Fibroblast of mammary gland (primary cell): ENCODE measurements at regions not wholly inside any gene's neighbourhood (a gene's known extent, or its start where the extent isn't known, plus 50 kb on each side); places are given as distances from the start of the nearest gene placed in this dataset.

Source experiments
- DNase-seq: peaks from one replicate; pipeline ENCODE4 v3.0.0-alpha.2; 2010; ENCODE audit warnings: low read depth
- H3K4me3 ChIP-seq: 2 replicates; pipeline ENCODE4 v1.5.1; 2011; ENCODE audit warnings: low read depth, mild to moderate bottlenecking, low read length, moderate library complexity; ENCODE audit not compliant: control insufficient read depth
- TF ChIP-seq, protein P1 (sequence below): conservative IDR thresholded peaks from 2 replicates; pipeline ENCODE4 v1.5.1; 2011; ENCODE audit warnings: low read depth, low read length, inconsistent platforms; ENCODE audit not compliant: control insufficient read depth, insufficient read depth

DNA sequence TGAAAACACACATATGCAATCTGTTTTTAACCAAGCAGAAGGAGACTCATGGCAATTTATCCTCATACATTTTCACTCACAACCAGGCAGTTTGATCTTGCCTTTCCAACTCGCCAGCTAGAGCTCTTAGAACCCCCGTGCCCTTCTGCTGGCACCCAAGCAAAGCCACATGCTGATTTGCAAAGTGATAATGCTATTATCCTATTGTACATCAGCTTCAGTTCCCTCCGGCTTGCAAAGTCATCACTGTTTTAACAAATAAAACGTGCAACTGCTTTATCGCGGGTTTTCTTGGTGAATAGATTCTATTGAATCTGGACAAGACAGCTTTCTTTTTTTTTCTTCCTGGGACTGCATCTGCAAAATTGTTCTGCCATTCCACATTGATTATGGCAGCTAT, 314.6 kb downstream of the LNPK start:
- TF ChIP-seq, protein P1, sequence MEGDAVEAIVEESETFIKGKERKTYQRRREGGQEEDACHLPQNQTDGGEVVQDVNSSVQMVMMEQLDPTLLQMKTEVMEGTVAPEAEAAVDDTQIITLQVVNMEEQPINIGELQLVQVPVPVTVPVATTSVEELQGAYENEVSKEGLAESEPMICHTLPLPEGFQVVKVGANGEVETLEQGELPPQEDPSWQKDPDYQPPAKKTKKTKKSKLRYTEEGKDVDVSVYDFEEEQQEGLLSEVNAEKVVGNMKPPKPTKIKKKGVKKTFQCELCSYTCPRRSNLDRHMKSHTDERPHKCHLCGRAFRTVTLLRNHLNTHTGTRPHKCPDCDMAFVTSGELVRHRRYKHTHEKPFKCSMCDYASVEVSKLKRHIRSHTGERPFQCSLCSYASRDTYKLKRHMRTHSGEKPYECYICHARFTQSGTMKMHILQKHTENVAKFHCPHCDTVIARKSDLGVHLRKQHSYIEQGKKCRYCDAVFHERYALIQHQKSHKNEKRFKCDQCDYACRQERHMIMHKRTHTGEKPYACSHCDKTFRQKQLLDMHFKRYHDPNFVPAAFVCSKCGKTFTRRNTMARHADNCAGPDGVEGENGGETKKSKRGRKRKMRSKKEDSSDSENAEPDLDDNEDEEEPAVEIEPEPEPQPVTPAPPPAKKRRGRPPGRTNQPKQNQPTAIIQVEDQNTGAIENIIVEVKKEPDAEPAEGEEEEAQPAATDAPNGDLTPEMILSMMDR: no peak
- no peak for DNase-seq
- H3K4me3 ChIP-seq: no peak overlapping the region

DNA sequence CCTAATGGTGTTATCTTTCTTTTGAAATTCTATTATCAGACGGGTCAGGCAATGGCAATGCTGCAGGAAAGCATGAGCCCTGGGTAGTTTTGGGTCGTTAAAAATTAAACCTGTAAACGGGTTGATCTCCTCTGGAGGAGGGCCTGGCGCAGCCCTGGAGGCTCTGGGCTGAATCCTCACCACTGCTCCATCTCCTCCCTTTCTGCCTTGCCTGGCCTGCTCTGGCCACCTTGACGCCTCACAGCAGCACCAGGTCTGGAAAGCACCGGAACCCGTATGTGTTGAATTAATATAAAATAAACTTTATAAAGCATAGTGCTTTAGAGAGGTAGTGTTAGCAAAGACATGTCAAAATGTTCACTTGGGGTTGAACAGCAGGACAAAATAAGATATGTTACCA, 316.1 kb downstream of the LNPK start:
- no peak for DNase-seq
- H3K4me3 ChIP-seq: no peak overlapping the region
- TF ChIP-seq, protein P1: no peak

DNA sequence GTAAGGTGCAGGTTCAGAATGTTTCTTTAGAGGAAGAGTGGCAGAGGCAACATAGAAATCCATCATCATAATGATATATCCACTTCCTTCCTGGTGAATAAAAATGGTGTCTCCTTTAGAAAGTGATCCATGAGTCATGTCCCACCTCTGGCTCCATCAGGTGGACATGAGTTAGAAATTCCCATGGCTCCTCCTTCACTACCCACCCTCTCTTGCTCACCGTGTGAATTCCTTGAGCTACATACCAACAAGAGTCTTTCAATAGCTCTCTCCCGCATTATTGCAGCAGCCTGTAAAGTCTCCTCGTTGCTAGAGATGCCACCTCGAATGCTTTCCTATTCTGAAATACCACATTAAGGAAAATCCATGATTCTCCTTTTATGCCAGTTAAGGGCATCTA, 317.6 kb downstream of the LNPK start:
- TF ChIP-seq, protein P1: no peak
- H3K4me3 ChIP-seq: no peak overlapping the region
- no peak for DNase-seq

DNA sequence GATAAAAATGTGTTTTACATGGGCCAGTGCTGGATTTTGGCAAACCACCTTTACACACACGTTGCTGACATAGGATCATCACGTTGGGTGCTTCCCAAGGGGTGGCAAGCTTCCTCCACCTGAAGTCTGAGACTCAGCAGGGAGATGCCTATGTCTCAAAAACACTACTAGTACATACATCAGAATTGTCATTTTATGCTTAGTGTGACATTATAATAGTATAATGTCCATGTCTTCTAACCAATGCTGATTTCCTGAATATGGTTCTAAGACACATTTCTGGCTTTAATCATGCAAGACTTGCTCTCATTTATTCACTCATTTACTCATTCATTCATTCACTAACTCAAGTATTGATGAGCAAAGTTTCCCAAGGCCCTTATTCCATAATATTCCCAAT, 322.3 kb downstream of the LNPK start:
- TF ChIP-seq, protein P1: no peak
- H3K4me3 ChIP-seq: no peak overlapping the region

DNA sequence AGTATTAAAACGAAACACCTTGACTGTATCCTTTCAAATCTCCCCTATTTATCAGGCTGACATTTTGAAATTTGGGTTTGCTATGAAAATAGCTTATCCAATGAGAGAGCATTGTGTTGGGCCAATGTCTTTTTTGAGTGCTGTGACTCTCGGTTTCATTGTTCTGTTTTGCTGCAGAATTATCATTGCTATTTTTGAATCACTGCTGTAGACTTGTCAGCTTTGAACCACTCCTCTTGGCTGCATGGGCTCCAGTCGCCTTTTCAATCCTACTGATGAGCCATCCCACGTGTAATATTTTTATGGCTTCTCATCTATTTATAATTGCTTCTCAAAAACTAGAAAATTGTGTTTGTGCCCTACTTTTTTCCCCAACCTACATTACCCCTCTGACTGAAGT, 322.8 kb downstream of the LNPK start:
- H3K4me3 ChIP-seq: no peak overlapping the region
- TF ChIP-seq, protein P1: no peak
- DNase-seq: no peak

More for the DNA sequence above, 322.3 kb downstream of the LNPK start:
- DNase-seq: no peak

DNA sequence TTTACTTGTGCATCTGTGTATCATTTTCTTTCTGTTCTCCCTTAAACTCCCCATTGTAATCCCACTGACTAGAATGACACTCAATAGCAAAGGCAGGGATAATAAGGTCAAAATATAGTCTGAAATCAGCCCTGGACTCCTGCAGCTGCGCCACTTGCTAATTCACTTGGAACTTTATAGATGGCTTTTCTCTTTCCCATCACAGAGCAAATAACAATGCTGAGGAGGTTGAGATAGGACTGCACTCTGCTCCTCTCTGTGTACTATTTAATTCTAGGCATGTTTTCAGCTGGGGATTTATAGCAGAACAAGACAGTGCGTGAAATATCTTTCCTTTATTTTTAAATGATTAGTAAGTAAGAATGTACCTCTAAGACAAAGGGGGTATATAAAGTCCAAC, 324.2 kb downstream of the LNPK start:
- DNase-seq: no peak

More for the DNA sequence above, 324.2 kb downstream of the LNPK start:
- no peak overlapping the region for H3K4me3 ChIP-seq
- TF ChIP-seq, protein P1: no peak
